Loucy (cell line): ENCODE measurements at regions not wholly inside any gene's neighbourhood (a gene's known extent, or its start where the extent isn't known, plus 50 kb on each side); places are given as distances from the start of the nearest gene placed in this dataset.

Experiments used
- EZH2phosphoT487 ChIP-seq: fragments of 200-600 bp; IDR thresholded peaks from 2 replicates; pipeline ENCODE4 v1.6.1; 2018; ENCODE audit warnings: antibody characterized with exemption, mild to moderate bottlenecking, moderate library complexity, borderline replicate concordance
- TF ChIP-seq, protein P1 (sequence below): fragments of 200-600 bp; sonication (generic); conservative IDR thresholded peaks from 2 replicates; pipeline ENCODE4 v1.5.1; 2014; ENCODE audit warnings: mild to moderate bottlenecking, antibody characterized with exemption, low read length

DNA sequence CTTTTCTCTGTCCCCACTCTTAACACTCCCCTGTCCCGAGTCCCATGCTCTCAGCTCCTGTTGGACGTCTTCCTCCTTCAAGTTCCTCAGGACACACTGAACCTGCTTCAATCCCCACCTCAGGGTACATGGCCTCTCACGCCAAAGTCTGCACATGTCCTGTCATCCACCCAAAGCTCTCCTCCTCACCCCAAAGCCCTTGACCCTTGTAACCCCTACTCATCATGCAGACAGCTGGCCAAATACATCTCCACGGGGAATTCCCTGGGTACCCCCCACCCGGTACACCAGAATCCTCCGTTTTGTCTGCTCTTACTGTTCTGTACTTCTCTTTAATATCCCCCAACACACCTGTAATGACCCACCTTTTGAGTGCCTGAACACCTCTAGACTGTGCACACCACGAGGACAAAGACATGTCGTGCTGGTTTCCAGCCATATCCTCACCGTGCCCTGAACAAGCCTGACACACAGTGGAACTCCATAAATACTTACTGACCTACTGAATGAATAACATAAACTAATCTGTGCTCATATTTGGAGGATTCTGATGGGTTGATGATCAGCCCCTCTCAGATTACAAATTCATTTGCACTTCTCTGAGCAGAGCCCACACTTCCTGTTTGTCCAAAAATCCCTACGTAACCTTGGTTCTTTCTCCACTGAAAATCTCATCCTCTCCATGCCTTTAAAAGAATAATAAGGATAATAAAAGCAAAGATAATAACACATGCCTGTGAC lies 66.8 kb upstream of the EYA2 start:
- TF ChIP-seq, protein P1, sequence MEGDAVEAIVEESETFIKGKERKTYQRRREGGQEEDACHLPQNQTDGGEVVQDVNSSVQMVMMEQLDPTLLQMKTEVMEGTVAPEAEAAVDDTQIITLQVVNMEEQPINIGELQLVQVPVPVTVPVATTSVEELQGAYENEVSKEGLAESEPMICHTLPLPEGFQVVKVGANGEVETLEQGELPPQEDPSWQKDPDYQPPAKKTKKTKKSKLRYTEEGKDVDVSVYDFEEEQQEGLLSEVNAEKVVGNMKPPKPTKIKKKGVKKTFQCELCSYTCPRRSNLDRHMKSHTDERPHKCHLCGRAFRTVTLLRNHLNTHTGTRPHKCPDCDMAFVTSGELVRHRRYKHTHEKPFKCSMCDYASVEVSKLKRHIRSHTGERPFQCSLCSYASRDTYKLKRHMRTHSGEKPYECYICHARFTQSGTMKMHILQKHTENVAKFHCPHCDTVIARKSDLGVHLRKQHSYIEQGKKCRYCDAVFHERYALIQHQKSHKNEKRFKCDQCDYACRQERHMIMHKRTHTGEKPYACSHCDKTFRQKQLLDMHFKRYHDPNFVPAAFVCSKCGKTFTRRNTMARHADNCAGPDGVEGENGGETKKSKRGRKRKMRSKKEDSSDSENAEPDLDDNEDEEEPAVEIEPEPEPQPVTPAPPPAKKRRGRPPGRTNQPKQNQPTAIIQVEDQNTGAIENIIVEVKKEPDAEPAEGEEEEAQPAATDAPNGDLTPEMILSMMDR, result no peak
- TF ChIP-seq EZH2phosphoT487, result no peak
